GM12878 (cell line): ENCODE measurements at regions not wholly inside any gene's neighbourhood (a gene's known extent, or its start where the extent isn't known, plus 50 kb on each side); places are given as distances from the start of the nearest gene placed in this dataset.

ENCODE experiments used
- CTCF ChIP-seq, 3 experiments: IDR thresholded peaks in 2 of 3; conservative IDR thresholded peaks in 1 of 3; 2 replicates each; pipeline ENCODE4 v1.5.1; 2011; ENCODE audit warnings: low read depth in 3 of 3, low read length in 3 of 3, mild to moderate bottlenecking in 3 of 3, control low read depth in 2 of 3, moderate library complexity in 2 of 3, inconsistent platforms in 1 of 3, mixed read lengths in 1 of 3; ENCODE audit not compliant: control insufficient read depth in 2 of 3, insufficient read depth in 1 of 3; ENCODE audit errors: extremely low read depth in 1 of 3
- HDAC6 ChIP-seq: fragments of 200-600 bp; sonication (generic); IDR thresholded peaks from one replicate; pipeline ENCODE4 v1.8.0; 2017; ENCODE audit warnings: antibody characterized with exemption; ENCODE audit not compliant: unreplicated experiment
- POLR2A ChIP-seq: IDR thresholded peaks from 2 replicates; pipeline ENCODE4 v1.6.1; 2011; ENCODE audit warnings: low read depth, mild to moderate bottlenecking, low read length
- YY1 ChIP-seq: IDR thresholded peaks from 2 replicates; pipeline ENCODE4 v1.6.1; 2011; ENCODE audit warnings: low read depth, mild to moderate bottlenecking, low read length
- TF ChIP-seq, protein P1 (sequence below): fragments of 450-650 bp; IDR thresholded peaks from 2 replicates; pipeline ENCODE4 v1.6.1; 2016; ENCODE audit warnings: mild to moderate bottlenecking

- no peak for TF ChIP-seq CTCF (IDR thresholded peaks at IDR 0.05 in 2 of 3, conservative IDR thresholded peaks at IDR 0.05 in 1 of 3; ENCODE audit: control insufficient read depth in 2 of 3, extremely low read depth in 1 of 3, insufficient read depth in 1 of 3, low read depth in 3 of 3, low read length in 3 of 3)
- TF ChIP-seq HDAC6 = no peak
- TF ChIP-seq YY1 = no peak
- TF ChIP-seq POLR2A = no peak
- TF ChIP-seq, protein P1, sequence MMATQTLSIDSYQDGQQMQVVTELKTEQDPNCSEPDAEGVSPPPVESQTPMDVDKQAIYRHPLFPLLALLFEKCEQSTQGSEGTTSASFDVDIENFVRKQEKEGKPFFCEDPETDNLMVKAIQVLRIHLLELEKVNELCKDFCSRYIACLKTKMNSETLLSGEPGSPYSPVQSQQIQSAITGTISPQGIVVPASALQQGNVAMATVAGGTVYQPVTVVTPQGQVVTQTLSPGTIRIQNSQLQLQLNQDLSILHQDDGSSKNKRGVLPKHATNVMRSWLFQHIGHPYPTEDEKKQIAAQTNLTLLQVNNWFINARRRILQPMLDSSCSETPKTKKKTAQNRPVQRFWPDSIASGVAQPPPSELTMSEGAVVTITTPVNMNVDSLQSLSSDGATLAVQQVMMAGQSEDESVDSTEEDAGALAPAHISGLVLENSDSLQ = no peak
Measured at GRCh38 chr2:138336146-138336545, 165.4 kb upstream of the SPOPL start.
